Mucosa of descending colon (tissue), 3 donors: ENCODE measurements at regions not wholly inside any gene's neighbourhood (a gene's known extent, or its start where the extent isn't known, plus 50 kb on each side); places are given as distances from the start of the nearest gene placed in this dataset.
A peak's percentile ranks its signal among the peaks of the same experiment; 100 is the strongest.

Experiments used
- ATAC-seq: fragments of 200-7000 bp; cut with Tn5 transposase; one replicate; pipeline ENCODE4 v1.9.1; 2020; ENCODE audit warnings: mild to moderate bottlenecking, moderate library complexity
- DNase-seq, 3 donors: peaks; one replicate each; pipeline ENCODE4 v3.0.0-alpha.2; 2020
- H3K36me3 ChIP-seq: fragments of 200-600 bp; one replicate; pipeline ENCODE4 v1.8.0; 2021; ENCODE audit warnings: low read depth, mild to moderate bottlenecking
- H3K4me1 ChIP-seq: fragments of 200-600 bp; one replicate; pipeline ENCODE4 v1.8.0; 2021; ENCODE audit warnings: low read depth, mild to moderate bottlenecking
- H3K4me3 ChIP-seq: fragments of 200-600 bp; one replicate; pipeline ENCODE4 v1.8.0; 2021; ENCODE audit warnings: mild to moderate bottlenecking
- H3K9me3 ChIP-seq: fragments of 200-600 bp; one replicate; pipeline ENCODE4 v1.8.0; 2021; ENCODE audit warnings: mild to moderate bottlenecking
- intact Hi-C, 2 donors: fragments of 100-400 bp; cut with DNase I in 1 of 2; cut with micrococcal nuclease in 1 of 2; formaldehyde crosslinking; loops; one replicate each; pipeline versions ENCODE4 v1.11.0 to v1.11.1; 2022; cut with DNase I, micrococcal nuclease
- TF ChIP-seq, protein P1 (sequence below): fragments of 200-600 bp; IDR thresholded peaks from one replicate; pipeline ENCODE4 v1.8.0; 2022; ENCODE audit warnings: antibody characterized with exemption, mild to moderate bottlenecking
- donor health status: DM: no; HTN: no; CAD: no; lungs with moderate emphysema.
- donor health status: DM: no; HTN: no; CAD: no.
- donor health status: DM: no; HTN: yes; CAD: no.

DNA sequence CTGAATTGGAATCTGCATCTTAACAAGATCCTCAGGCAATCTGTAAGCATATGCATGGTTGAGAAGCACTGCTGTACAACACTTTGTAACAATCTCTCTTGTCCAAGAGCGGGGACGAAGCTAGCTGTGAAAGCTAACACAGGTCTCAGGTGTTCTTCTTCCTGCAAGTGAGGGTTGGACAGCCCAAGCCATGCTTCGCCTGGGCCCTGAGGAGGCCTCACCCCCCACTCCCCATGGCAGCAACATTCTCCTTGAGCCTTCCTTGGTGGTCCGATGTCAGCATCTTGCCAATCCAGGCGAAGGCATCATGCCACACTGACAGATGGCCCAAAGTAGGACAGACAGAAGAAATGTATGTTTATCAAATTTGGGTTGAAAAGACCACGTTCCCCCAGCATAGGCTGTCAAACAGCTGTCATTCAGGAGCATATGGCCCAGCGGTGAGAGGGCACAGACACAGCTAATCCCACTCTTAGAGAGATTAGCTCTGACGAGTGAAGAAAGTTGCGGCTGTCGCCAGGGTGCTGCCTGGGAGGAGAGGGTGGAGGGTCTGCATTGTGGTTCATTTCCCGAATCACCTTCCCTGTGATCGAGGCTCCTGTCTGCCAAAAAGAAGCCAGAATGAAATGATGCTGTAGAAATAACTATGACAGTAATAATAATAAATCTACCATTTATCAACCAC, 344.7 kb downstream of the MYCN start:
- intact Hi-C loops: loop anchor here (10.0 kb wide), 2 partner anchors 340 to 350 kb away; partner anchors contain the start of gene MYCN (in 1 of the 2)
- H3K36me3 ChIP-seq: no peaks in the 10 kb centered on the region
- DNase-seq (no peak), ATAC-seq (no peak)
- TF ChIP-seq, protein P1, sequence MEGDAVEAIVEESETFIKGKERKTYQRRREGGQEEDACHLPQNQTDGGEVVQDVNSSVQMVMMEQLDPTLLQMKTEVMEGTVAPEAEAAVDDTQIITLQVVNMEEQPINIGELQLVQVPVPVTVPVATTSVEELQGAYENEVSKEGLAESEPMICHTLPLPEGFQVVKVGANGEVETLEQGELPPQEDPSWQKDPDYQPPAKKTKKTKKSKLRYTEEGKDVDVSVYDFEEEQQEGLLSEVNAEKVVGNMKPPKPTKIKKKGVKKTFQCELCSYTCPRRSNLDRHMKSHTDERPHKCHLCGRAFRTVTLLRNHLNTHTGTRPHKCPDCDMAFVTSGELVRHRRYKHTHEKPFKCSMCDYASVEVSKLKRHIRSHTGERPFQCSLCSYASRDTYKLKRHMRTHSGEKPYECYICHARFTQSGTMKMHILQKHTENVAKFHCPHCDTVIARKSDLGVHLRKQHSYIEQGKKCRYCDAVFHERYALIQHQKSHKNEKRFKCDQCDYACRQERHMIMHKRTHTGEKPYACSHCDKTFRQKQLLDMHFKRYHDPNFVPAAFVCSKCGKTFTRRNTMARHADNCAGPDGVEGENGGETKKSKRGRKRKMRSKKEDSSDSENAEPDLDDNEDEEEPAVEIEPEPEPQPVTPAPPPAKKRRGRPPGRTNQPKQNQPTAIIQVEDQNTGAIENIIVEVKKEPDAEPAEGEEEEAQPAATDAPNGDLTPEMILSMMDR: no peak
- no peak overlapping the region for H3K4me3 ChIP-seq
- no peaks in the 10 kb centered on the region for H3K4me1 ChIP-seq
- no peaks in the 10 kb centered on the region for H3K9me3 ChIP-seq

DNA sequence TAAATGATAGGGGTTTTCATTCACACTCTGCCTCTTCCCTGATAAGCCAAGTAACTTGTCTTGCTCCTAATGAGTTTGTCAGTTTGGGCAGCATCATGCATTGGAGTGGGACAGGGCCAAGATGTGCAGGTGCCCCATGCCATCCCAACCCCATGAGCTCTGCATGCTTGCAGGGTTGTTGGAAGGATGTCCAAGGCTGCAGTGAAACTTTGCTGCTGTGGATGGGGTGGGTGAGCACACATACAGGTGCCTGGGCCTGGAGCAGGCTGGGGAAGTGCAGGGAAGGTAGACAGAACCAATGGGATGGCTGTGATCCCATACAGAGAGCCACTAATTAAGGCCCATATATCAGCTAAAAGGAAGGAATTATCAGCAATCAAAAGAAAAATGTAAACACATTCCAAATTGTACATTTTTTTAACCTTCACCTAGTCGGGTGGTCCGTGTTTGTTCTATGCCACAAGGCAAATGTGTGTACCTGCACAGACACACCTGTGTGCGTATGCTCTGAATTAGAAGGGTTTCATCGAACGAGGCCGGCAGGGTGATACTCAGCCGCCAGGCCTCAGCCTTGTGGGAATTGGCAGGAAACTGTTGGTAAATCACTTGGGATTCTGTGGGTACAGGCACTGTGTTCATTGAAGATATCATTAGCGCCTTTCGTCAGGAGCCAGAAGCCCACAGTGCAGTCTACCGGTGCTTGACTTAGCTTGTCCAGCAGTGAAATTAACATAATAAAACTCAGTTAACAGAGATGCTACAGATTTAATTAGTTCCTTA, 342.9 kb downstream of the MYCN start:
- DNase-seq (no peak), ATAC-seq (no peak)
- intact Hi-C loops: loop anchor here (10.0 kb wide), 2 partner anchors 338 to 348 kb away; partner anchors contain the start of gene MYCN (in 1 of the 2)
- Histone ChIP-seq H3K4me1 (no peaks in the 10 kb centered on the region), H3K36me3 (no peaks in the 10 kb centered on the region), H3K9me3 (no peaks in the 10 kb centered on the region), H3K4me3 (no peak overlapping the region)
- TF ChIP-seq, protein P1: no peak

DNA sequence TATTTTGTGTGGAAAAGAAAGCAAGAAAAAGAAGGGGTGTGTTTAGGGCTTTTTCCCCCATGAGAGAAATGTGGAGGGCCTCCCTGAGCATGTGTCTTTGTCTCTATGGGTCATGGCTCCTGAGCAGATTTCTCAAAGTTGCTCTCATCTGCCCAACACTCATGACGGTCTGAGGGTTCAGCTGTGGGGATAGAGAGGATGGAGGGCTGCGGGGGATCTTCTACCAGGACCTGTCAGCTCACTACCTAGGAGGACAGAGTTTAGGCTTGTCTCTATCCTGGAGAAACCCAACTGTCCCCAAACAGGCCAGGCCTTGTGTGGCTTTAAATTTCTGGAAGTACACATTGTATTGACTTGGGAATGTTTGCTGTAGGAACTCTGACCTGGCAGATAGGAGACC, 342.2 kb downstream of the MYCN start:
- intact Hi-C loops: loop anchor here (10.0 kb wide), 2 partner anchors 338 to 348 kb away; partner anchors contain the start of gene MYCN (in 1 of the 2)
- H3K36me3 ChIP-seq: no peaks in the 10 kb centered on the region
- DNase-seq: no peak
- H3K4me3 ChIP-seq: no peak overlapping the region
- no peaks in the 10 kb centered on the region for H3K4me1 ChIP-seq
- no peaks in the 10 kb centered on the region for H3K9me3 ChIP-seq
- TF ChIP-seq, protein P1: no peak
- ATAC-seq: no peak

DNA sequence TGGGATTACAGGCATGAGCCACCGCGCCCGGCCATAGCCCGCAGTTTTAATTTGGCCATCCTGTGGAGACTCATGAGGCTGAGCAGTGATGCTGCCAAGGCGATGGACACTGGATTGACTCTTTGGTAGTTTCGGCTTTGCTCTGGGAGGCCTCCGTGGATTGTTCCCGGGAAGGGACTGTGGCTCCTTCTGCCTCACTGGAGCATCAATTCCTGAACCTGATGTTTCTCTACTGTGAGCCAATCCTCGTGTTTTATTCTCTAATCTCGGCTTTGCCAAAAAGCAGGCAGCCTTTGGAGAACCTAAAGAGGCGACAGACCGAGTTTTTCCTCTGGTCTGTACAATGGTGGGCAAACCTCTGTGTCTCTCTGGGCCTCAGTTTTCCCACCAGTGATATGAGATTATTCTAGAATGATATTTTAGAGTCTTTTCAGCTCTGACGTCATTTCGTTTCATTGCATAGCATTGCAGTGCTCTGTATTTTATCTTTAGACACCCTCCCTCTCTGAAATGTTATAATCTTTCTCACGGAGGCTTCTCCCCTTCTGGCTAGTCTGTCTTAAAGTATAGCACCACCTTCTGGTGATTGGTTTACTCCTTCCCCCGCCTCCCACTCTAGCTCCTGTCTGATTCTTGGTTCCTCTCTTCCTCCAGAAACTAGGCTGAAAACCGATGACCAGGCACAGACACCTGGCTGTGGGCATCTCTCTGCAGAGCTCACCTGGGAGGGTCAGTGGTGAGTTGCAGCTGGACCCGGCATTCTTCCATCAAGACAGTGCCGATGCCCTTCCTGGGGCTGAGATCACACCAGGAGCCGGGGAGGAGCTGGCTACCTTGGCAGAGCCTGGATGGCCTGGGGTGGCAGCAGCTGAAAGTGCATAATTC, 341.3 kb downstream of the MYCN start:
- ATAC-seq: peak; percentile 59
- DNase-seq: peak in 1 of 3 donors; percentile 46
- H3K4me3 ChIP-seq: no peak overlapping the region
- no peaks in the 10 kb centered on the region for H3K4me1 ChIP-seq
- intact Hi-C loops: loop anchor here (10.0 kb wide), 2 partner anchors 337 to 347 kb away; partner anchors contain the start of gene MYCN (in 1 of the 2)
- TF ChIP-seq, protein P1: no peak
- no peaks in the 10 kb centered on the region for H3K9me3 ChIP-seq
- H3K36me3 ChIP-seq: no peaks in the 10 kb centered on the region

DNA sequence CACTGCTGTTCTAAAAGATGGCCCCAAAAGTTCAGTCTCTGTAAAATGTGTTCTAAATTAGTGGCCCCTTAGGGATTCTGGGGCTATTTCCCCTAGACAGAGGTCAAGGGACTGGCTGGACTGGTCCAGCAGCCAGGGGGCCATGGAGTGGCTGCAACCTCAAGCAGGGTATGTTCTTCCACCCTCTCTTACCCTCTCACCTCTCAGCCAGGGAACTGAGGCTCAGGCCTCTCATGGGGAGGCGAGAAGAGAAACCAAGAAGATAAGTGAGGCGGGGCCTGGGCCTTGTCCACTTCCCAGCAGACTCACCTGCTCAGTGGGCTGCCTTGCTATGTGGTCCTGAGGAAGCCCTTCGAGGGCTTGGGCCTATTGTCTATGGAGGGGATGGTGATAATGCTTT, 339.7 kb downstream of the MYCN start:
- no peak for DNase-seq
- Histone ChIP-seq H3K36me3 (no peaks in the 10 kb centered on the region), H3K4me3 (no peak overlapping the region), H3K4me1 (no peaks in the 10 kb centered on the region), H3K9me3 (no peaks in the 10 kb centered on the region)
- no peak for ATAC-seq
- TF ChIP-seq, protein P1: no peak
- intact Hi-C loops: loop anchor here (10.0 kb wide), 2 partner anchors 335 to 345 kb away; partner anchors contain the start of gene MYCN (in 1 of the 2)
